ENCODE measurements at regions not wholly inside any gene's neighbourhood (a gene's known extent, or its start where the extent isn't known, plus 50 kb on each side); places are given as distances from the start of the nearest gene placed in this dataset.
A peak's percentile ranks its signal among the peaks of the same experiment; 100 is the strongest.

- Histone ChIP-seq H3K27me3 (no peaks in the 10 kb centered on the region), H3K9ac (no peak overlapping the region), H3K4me2 (no peak overlapping the region), H3K36me3 (no peaks in the 10 kb centered on the region), H3K9me3 (replicated peaks in 1 of 11) (peaks cover 0 to 14% (median 0%) of the 10 kb centered on the region in 11 experiments; a peak in 6 of 22 replicates), H4K20me1 (no peaks in the 10 kb centered on the region), H3K4me3 (no peak overlapping the region), H3K27ac (no peak overlapping the region), H3K4me1 (peaks cover 0 to 14% (median 4%) of the 10 kb centered on the region in 10 experiments; a peak in 9 of 20 replicates)
- TF ChIP-seq Cebpa-rat (IDR thresholded peaks at IDR 0.05), result no peak
Observed at GRCh38 chr16:9457215-9457614, 365.8 kb downstream of the HAPSTR1 start.

DNA sequence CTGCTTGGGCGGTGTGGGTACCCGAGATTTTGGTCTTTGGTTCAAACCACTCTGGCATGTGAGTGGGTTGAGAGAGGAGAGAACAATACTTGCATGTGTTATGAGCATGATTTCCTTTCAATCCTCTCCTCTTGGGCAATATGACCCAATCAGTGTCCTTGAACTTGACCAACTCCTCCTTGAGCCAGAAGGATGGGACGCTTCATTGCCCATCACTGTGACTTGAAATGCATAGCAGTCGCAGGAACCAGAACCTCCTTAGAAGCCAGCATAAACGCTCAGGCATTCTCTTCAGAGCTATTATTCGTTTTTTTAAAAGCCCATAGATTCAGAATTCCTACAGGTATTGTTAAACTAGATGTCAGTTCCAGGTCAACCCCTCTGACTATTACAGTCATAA, 367.4 kb downstream of the HAPSTR1 start:
- no peak overlapping the region for H3K4me2 ChIP-seq
- TF ChIP-seq Cebpa-rat (IDR thresholded peaks at IDR 0.05), result no peak
- H3K9ac ChIP-seq, result no peak overlapping the region
- H4K20me1 ChIP-seq, result no peaks in the 10 kb centered on the region
- H3K27ac ChIP-seq, result no peak overlapping the region
- H3K9me3 ChIP-seq (replicated peaks in 1 of 11), result peaks cover 0 to 14% (median 0%) of the 10 kb centered on the region in 11 experiments; a peak in 5 of 22 replicates
- H3K27me3 ChIP-seq, result no peaks in the 10 kb centered on the region
- peaks cover 0 to 25% (median 10%) of the 10 kb centered on the region in 10 experiments; a peak in 10 of 20 replicates for H3K4me1 ChIP-seq
- H3K4me3 ChIP-seq, result no peak overlapping the region
- H3K36me3 ChIP-seq, result no peaks in the 10 kb centered on the region

- H3K4me3 ChIP-seq, result no peak overlapping the region
- TF ChIP-seq Cebpa-rat (IDR thresholded peaks at IDR 0.05), result no peak
- H3K36me3 ChIP-seq, result no peaks in the 10 kb centered on the region
- no peaks in the 10 kb centered on the region for H4K20me1 ChIP-seq
- H3K9me3 ChIP-seq (replicated peaks in 1 of 11), result no peaks in the 10 kb centered on the region
- H3K27me3 ChIP-seq, result no peaks in the 10 kb centered on the region
- peaks cover 0 to 25% (median 10%) of the 10 kb centered on the region in 10 experiments; a peak in 10 of 20 replicates for H3K4me1 ChIP-seq
- H3K4me2 ChIP-seq, result peak overlapping the region in 6 of 11 experiments; percentile 22 to 48 (median 34); a peak in 11 of 22 replicates
- no peak overlapping the region for H3K27ac ChIP-seq
- H3K9ac ChIP-seq, result no peak overlapping the region
Observed at GRCh38 chr16:9462984-9463383, 371.5 kb downstream of the HAPSTR1 start.

DNA sequence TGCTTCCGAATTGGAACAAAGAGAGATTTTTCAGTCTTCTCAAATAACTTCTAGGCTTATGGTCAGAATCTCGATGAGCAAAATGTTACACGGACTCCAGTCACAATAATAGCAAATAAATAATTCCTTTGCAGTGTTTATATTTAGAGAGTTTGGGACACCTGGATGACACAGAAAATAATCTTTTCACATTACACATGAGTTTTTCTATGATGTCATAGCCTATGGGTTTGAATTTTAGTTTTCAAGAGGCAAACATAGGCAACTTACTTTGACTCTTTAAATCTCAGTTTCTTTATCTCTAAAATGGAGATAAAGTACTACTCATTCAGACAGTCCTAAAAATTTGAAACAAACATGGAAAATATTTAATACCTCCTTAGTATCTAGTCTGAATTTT, 372.0 kb downstream of the HAPSTR1 start:
- H3K4me3 ChIP-seq, result no peak overlapping the region
- H3K27me3 ChIP-seq, result no peaks in the 10 kb centered on the region
- H3K4me2 ChIP-seq, result peak overlapping the region in 6 of 11 experiments; percentile 22 to 48 (median 34); a peak in 10 of 22 replicates
- TF ChIP-seq Cebpa-rat (IDR thresholded peaks at IDR 0.05), result no peak
- H3K27ac ChIP-seq, result no peak overlapping the region
- no peaks in the 10 kb centered on the region; a peak in 1 of 22 replicates for H3K9me3 ChIP-seq (replicated peaks in 1 of 11)
- H3K36me3 ChIP-seq, result no peaks in the 10 kb centered on the region
- peaks cover 0 to 25% (median 10%) of the 10 kb centered on the region in 10 experiments; a peak in 10 of 20 replicates for H3K4me1 ChIP-seq
- H4K20me1 ChIP-seq, result no peaks in the 10 kb centered on the region
- no peak overlapping the region for H3K9ac ChIP-seq

DNA sequence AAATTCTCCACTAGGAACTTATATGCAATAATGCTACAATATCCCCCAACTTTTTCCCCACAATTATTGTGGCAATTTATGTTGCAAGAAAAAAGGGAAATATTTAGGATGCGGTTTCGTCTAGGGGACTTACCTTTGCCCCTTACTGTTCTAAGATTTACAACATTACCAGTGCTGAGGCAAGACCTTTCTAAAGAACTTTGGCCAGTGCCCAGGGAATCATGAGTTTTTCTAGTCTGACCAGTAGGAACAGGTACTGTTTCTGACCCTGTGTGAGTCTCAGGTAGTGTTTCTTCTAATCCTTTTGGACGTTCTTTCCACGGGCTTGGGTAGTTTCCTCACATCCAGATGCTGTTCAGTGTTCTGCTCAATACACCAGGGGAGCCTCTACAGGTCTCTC, 373.7 kb downstream of the HAPSTR1 start:
- peaks cover 10 to 15% (median 13%) of the 10 kb centered on the region in 11 experiments; a peak in 20 of 22 replicates for H3K9me3 ChIP-seq (replicated peaks in 1 of 11)

DNA sequence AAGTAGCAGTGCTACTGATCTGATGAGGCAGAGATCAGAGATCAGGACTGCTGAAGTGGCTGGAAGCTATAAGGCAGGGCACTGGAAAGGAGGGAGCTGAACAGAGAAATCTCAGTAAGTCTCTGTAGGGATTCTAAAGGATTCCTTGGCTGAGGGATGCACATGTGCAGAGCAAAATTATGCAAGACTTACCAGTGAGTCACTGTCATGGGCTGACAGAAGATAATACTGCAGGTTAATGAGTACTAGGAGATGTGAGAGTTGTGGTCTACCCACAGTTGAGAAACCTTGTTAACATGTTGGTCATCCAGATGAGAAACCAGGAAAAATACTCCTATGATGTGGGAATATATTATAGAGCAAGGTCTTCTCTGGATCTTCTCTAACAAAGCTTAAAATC, 378.1 kb downstream of the HAPSTR1 start:
- no peaks in the 10 kb centered on the region for H4K20me1 ChIP-seq
- no peaks in the 10 kb centered on the region for H3K4me1 ChIP-seq
- H3K27ac ChIP-seq, result no peak overlapping the region
- H3K4me2 ChIP-seq, result no peak overlapping the region
- no peak overlapping the region for H3K4me3 ChIP-seq
- no peak overlapping the region for H3K9ac ChIP-seq
- H3K36me3 ChIP-seq, result no peaks in the 10 kb centered on the region
- TF ChIP-seq Cebpa-rat (IDR thresholded peaks at IDR 0.05), result no peak
- H3K9me3 ChIP-seq (replicated peaks in 1 of 11), result peaks cover 10 to 17% (median 13%) of the 10 kb centered on the region in 11 experiments; a peak in 20 of 22 replicates
- no peaks in the 10 kb centered on the region for H3K27me3 ChIP-seq

More for the DNA sequence above, 373.7 kb downstream of the HAPSTR1 start:
- Histone ChIP-seq H3K27ac (no peak overlapping the region), H3K36me3 (no peaks in the 10 kb centered on the region), H3K27me3 (no peaks in the 10 kb centered on the region), H3K4me3 (no peak overlapping the region), H3K9ac (no peak overlapping the region), H3K4me2 (no peak overlapping the region), H3K4me1 (peaks cover 0 to 23% (median 10%) of the 10 kb centered on the region in 10 experiments; a peak in 10 of 20 replicates), H4K20me1 (no peaks in the 10 kb centered on the region)
- TF ChIP-seq Cebpa-rat (IDR thresholded peaks at IDR 0.05), result no peak

- H3K9ac ChIP-seq, result no peak overlapping the region
- H3K36me3 ChIP-seq, result no peaks in the 10 kb centered on the region
- H3K4me2 ChIP-seq, result no peak overlapping the region
- no peak overlapping the region for H3K27ac ChIP-seq
- no peak overlapping the region for H3K4me3 ChIP-seq
- H3K9me3 ChIP-seq (replicated peaks in 1 of 11), result peaks cover 0 to 2% (median 0%) of the 10 kb centered on the region in 11 experiments; a peak in 1 of 22 replicates
- H3K4me1 ChIP-seq, result peaks cover 0 to 8% (median 0%) of the 10 kb centered on the region in 10 experiments; a peak in 1 of 20 replicates
- no peaks in the 10 kb centered on the region for H3K27me3 ChIP-seq
- no peaks in the 10 kb centered on the region for H4K20me1 ChIP-seq
- TF ChIP-seq Cebpa-rat (IDR thresholded peaks at IDR 0.05), result no peak
Observed at GRCh38 chr16:9476744-9477143, 385.3 kb downstream of the HAPSTR1 start.

- H3K9me3 ChIP-seq (replicated peaks in 1 of 11), result no peaks in the 10 kb centered on the region
- H3K4me1 ChIP-seq, result peaks cover 0 to 8% (median 0%) of the 10 kb centered on the region in 10 experiments; a peak in 1 of 20 replicates
- no peak for TF ChIP-seq Cebpa-rat (IDR thresholded peaks at IDR 0.05)
- no peak overlapping the region for H3K4me2 ChIP-seq
- no peaks in the 10 kb centered on the region for H4K20me1 ChIP-seq
- H3K27ac ChIP-seq, result no peak overlapping the region
- no peaks in the 10 kb centered on the region for H3K27me3 ChIP-seq
- no peak overlapping the region for H3K9ac ChIP-seq
- no peak overlapping the region for H3K4me3 ChIP-seq
- H3K36me3 ChIP-seq, result no peaks in the 10 kb centered on the region
Observed at GRCh38 chr16:9479008-9479407, 387.6 kb downstream of the HAPSTR1 start.

- TF ChIP-seq Cebpa-rat (IDR thresholded peaks at IDR 0.05), result no peak
- Histone ChIP-seq H3K27me3 (no peaks in the 10 kb centered on the region), H3K4me2 (no peak overlapping the region), H3K9ac (no peak overlapping the region), H3K4me3 (no peak overlapping the region), H4K20me1 (no peaks in the 10 kb centered on the region), H3K9me3 (replicated peaks in 1 of 11) (no peaks in the 10 kb centered on the region), H3K4me1 (peaks cover 0 to 10% (median 6%) of the 10 kb centered on the region in 10 experiments; a peak in 6 of 20 replicates), H3K36me3 (no peaks in the 10 kb centered on the region), H3K27ac (no peak overlapping the region)
Observed at GRCh38 chr16:9480503-9480902, 389.1 kb downstream of the HAPSTR1 start.

Measured in BLaER1 treated with 17β-estradiol and CSF1 and Interleukin-3, amounts not matched to agents 10 nM and 100 nM (cell line).